ENCODE measurements at regions not wholly inside any gene's neighbourhood (a gene's known extent, or its start where the extent isn't known, plus 50 kb on each side); places are given as distances from the start of the nearest gene placed in this dataset.
"Not testable (repeated sequence)": the region's sequence is repeated elsewhere in the genome, so short reads cannot be mapped to it uniquely, and the experiment has no call there.

GRCh38 chr7:84904561-84904960, 282.3 kb downstream of the SEMA3D start:
- Histone ChIP-seq H3K9me3 (no peaks in the 10 kb centered on the region), H3K36me3 (no peaks in the 10 kb centered on the region), H3K27me3 (no peaks in the 10 kb centered on the region), H3K4me3 (no peak overlapping the region)
- DNase-seq = no peak

DNA sequence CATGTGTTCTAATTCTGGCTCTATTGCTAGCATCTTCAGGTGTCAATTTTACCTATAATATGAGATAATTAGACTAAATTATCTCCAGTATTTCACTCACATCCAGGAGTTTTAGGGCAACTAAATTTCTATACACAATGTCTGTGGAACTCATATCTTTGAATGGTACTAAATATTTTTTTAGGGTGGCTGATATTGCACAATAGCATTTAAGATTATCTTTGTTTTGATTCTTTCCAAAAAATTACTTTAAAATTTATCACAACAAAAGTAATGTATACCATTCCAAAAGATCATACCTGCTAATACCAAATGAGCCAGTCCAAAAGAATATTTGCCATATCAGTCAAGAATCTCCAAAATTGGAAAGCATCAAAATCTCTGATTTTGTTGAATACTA, 285.5 kb downstream of the SEMA3D start:
- H3K9me3 ChIP-seq = no peaks in the 10 kb centered on the region
- H3K4me3 ChIP-seq = no peak overlapping the region
- no peaks in the 10 kb centered on the region for H3K36me3 ChIP-seq
- no peak for DNase-seq
- no peaks in the 10 kb centered on the region for H3K27me3 ChIP-seq

DNA sequence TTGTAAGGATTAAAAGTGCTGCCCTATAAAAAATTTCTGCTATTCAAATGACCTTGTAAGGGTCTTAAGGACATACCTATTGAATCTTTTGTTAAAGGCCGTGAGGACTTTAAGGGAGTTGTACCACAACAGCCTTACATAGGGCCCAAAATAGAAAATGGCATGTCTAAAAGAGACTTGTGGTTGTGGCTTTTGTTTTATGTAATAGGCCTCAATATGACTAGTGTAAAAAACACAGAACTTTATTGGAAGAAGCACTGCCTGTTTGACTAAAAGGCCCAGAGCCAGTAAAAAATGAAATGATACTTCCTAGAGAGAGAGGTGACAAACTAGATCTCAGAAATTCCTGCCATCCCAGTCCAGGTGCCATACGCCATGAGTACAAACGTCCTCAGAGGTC, 286.6 kb downstream of the SEMA3D start:
- Histone ChIP-seq H3K4me3 (no peak overlapping the region), H3K36me3 (no peaks in the 10 kb centered on the region), H3K9me3 (no peaks in the 10 kb centered on the region), H3K27me3 (no peaks in the 10 kb centered on the region)
- DNase-seq = no peak

- H3K9me3 ChIP-seq = no peaks in the 10 kb centered on the region
- no peak for DNase-seq
- no peaks in the 10 kb centered on the region for H3K27me3 ChIP-seq
- no peak overlapping the region for H3K4me3 ChIP-seq
- no peaks in the 10 kb centered on the region for H3K36me3 ChIP-seq
Observed at GRCh38 chr7:84895563-84895962, 291.3 kb downstream of the SEMA3D start.

GRCh38 chr7:84883570-84883969, 303.3 kb downstream of the SEMA3D start:
- not testable (repeated sequence) for DNase-seq, H3K4me3 ChIP-seq, H3K36me3 ChIP-seq, H3K27me3 ChIP-seq, H3K9me3 ChIP-seq

- DNase-seq, H3K4me3 ChIP-seq, H3K9me3 ChIP-seq, H3K36me3 ChIP-seq, H3K27me3 ChIP-seq: not testable (repeated sequence)
Observed at GRCh38 chr7:84880326-84880997, 306.4 kb downstream of the SEMA3D start.

DNA sequence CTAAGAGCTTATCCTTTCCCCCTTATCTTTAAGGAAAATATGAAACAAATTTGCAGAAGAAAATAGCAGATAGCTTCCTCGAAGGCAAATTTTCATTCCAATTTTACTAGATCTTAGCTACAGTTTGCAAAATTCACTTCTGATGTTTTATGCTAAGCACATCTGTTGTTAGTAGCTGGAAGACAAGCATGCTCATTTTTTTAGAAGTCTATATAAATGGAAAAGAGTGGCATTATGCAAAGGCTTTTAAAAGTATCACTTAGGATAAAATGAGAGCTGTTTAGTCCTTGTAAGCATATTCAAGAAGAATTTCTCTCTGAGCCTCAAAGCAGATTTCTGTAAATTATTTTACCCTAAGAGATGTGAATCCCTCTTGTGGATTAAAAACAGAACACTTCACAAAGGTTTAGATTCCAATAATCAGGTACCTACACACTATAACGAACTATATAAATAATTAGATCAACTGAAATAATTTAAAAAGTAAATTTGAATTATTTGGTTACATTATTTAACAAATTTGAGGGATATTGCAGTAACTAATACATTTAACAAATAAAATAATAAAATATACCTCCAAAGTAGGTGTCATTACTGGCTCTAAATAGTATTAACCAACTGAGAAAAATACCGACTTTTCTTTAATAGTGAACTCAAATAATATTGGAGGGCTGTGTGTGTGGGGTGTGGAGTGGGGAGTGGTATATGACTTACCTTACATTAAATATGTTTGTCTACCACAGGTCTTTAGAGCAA, 307.1 kb downstream of the SEMA3D start:
- no peaks in the 10 kb centered on the region for H3K9me3 ChIP-seq
- DNase-seq = no peak
- H3K36me3 ChIP-seq = no peaks in the 10 kb centered on the region
- H3K4me3 ChIP-seq = no peak overlapping the region
- H3K27me3 ChIP-seq = no peaks in the 10 kb centered on the region

DNA sequence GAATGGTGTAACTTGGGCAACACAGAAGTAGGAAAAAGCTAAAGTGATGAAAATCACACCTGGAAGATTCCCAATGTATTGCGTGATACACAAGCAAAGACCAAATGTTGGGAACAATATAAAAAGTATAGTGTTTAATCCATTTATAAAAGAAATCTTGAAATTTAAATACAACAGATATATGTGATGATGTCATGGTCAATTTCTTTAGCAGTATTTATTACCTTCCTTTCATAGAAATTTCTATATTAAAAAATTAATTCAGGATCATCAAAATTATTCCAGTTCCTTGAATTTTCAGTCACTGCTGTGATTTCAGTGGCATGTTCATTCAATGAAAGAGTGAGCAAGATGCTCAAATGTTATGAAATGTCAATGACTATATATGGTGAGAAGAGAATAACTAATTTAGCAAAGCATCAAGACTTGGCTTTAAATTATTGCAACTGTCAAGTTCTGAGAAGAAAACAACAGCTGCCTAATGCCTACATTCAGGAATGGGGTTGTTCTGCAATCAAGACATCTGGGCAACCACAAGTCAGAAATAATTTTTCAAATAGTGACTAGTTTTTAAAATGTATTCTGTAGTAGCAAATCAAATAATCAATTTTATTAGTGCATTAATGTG, 308.8 kb downstream of the SEMA3D start:
- no peaks in the 10 kb centered on the region for H3K36me3 ChIP-seq
- no peaks in the 10 kb centered on the region for H3K27me3 ChIP-seq
- no peak overlapping the region for H3K4me3 ChIP-seq
- no peaks in the 10 kb centered on the region for H3K9me3 ChIP-seq
- DNase-seq = no peak

DNA sequence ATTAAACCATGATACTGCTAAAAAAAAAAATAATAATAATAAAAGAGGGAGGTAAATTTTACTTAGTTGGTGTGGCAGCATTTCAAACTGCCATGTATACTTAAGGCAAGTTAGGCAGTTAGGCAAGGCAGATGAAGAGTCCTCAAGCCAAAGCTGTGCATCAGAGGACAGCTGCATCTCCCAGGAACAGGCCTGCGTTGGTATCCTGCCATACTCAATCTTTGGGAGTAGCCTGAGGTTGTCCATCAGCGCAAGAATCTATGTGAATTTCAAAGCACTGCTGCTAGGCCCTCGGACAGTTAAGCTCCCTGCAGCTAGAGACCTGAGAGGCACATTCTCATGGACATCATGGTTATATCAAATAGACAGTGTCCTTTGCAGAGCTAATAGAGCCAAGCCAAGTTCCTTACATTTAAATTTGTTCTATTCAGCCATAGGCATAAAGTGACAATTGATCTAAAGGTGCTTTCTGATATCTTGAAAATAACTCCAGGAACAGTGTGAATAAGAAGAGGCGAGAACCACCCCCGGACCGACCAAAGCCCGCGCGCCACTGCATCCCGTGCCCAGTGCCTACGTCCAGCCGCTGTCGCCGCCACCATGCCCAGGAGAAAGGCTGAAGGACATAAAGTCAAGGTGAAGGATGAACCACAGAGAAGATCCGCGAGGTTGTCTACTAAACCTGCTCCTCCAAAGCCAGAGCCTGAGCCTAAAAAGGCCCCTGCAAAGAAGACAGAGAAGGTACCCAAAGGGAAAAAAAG, 310.6 kb downstream of the SEMA3D start:
- H3K4me3 ChIP-seq = no peak overlapping the region
- no peaks in the 10 kb centered on the region for H3K36me3 ChIP-seq
- DNase-seq = no peak
- no peaks in the 10 kb centered on the region for H3K9me3 ChIP-seq
- no peaks in the 10 kb centered on the region for H3K27me3 ChIP-seq

DNA sequence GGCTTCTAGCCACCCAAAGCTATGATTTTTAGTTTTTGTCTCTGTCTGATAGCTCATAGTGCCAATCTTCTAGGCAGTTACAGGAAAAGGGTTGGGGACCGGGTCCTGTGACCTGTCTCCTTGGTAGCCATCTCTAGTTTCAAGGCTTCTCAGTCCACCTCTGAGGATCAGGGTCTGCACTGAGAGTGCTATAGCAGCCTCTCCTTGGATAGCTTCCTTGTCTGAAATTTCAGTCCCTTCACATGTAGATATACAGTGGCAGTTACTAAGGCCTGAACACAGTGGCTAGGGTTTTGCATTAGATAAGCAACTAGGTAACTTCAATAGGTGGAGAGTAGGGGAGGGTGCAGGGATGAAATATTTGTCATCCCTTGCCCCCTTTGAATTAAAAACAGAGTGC, 321.3 kb downstream of the SEMA3D start:
- no peak for DNase-seq
- Histone ChIP-seq H3K9me3 (no peaks in the 10 kb centered on the region), H3K36me3 (no peaks in the 10 kb centered on the region), H3K4me3 (no peak overlapping the region), H3K27me3 (no peaks in the 10 kb centered on the region)

GRCh38 chr7:84857336-84857735, 329.5 kb downstream of the SEMA3D start:
- no peak for DNase-seq
- no peak overlapping the region for H3K4me3 ChIP-seq
- H3K9me3 ChIP-seq = no peaks in the 10 kb centered on the region
- no peaks in the 10 kb centered on the region for H3K27me3 ChIP-seq
- no peaks in the 10 kb centered on the region for H3K36me3 ChIP-seq

GRCh38 chr7:84855758-84856157, 331.1 kb downstream of the SEMA3D start:
- Histone ChIP-seq H3K4me3 (no peak overlapping the region), H3K27me3 (no peaks in the 10 kb centered on the region), H3K36me3 (no peaks in the 10 kb centered on the region), H3K9me3 (no peaks in the 10 kb centered on the region)
- DNase-seq = no peak

- DNase-seq, H3K4me3 ChIP-seq, H3K36me3 ChIP-seq, H3K27me3 ChIP-seq, H3K9me3 ChIP-seq: not testable (repeated sequence)
Observed at GRCh38 chr7:84848974-84849372, 337.9 kb downstream of the SEMA3D start.

DNA sequence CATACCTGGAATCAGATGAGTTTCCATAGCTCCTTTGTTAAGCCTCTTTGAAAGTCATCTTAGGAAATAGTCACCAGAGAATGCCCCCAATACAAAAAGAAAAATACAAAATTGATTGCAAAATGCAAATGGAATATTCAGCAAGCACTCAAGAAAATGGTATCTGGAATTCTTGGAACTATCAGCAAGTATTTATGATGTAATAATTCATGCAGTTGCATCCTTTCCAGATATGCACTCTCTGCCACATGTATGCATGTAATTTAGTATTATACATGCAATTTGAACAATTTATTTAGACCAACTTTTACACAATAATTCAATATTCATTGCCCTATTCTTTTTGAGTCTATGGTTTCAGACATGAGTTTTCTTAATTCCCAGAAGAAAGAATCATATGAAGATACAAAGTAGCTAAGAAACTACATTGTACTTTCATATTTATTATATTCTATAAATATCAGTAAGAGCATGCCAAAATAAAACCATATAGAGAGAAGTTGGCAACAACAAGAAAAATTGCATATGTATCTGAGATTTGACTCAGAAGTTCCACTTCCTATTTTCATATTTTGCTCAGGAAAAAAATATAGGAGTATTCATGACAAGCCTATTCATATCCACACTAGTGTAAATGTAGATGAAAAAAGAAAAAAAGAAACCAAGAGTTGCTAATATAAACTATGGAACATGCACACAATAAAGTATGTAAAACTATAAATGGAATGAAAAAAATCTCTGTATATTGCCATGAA, 338.5 kb downstream of the SEMA3D start:
- no peak for DNase-seq
- H3K4me3 ChIP-seq = no peak overlapping the region
- H3K36me3 ChIP-seq = no peaks in the 10 kb centered on the region
- no peaks in the 10 kb centered on the region for H3K9me3 ChIP-seq
- no peaks in the 10 kb centered on the region for H3K27me3 ChIP-seq

- no peak overlapping the region for H3K4me3 ChIP-seq
- no peaks in the 10 kb centered on the region for H3K27me3 ChIP-seq
- H3K36me3 ChIP-seq = no peaks in the 10 kb centered on the region
- H3K9me3 ChIP-seq = no peaks in the 10 kb centered on the region
- DNase-seq = no peak
Observed at GRCh38 chr7:84847790-84848189, 339.1 kb downstream of the SEMA3D start.

GRCh38 chr7:84847038-84847437, 339.8 kb downstream of the SEMA3D start:
- H3K27me3 ChIP-seq = no peaks in the 10 kb centered on the region
- no peaks in the 10 kb centered on the region for H3K36me3 ChIP-seq
- H3K9me3 ChIP-seq = no peaks in the 10 kb centered on the region
- DNase-seq = no peak
- H3K4me3 ChIP-seq = no peak overlapping the region

DNA sequence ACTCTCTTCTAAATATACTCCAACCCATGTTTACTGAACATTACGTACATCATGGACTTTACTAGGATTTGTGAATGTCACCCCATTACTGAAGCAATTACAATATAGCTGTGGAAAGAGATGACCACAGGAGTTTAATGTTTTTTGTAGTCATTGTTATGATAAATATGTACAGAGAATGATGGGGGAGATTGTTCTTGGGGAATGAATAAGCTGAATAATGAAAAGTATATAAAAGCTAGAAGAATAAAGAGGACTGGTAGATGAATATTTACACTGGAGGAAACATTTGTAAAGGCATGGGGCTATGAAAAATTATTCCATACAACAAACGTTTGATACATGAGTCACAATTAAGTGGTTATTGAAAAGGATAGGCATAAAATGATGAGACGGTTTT, 340.9 kb downstream of the SEMA3D start:
- Histone ChIP-seq H3K36me3 (no peaks in the 10 kb centered on the region), H3K9me3 (no peaks in the 10 kb centered on the region), H3K4me3 (no peak overlapping the region), H3K27me3 (no peaks in the 10 kb centered on the region)
- no peak for DNase-seq
